ENCODE measurements at regions not wholly inside any gene's neighbourhood (a gene's known extent, or its start where the extent isn't known, plus 50 kb on each side); places are given as distances from the start of the nearest gene placed in this dataset.
"Not testable (repeated sequence)": the region's sequence is repeated elsewhere in the genome, so short reads cannot be mapped to it uniquely, and the experiment has no call there.

GRCh38 chr4:32631831-32632230 is 1911.7 kb downstream of the PCDH7 start:
- DNase-seq (ENCODE audit: low read depth) = no peak

- no peak for DNase-seq (ENCODE audit: low read depth)
Observed at GRCh38 chr4:32633421-32633820, 1913.3 kb downstream of the PCDH7 start.

GRCh38 chr4:32645653-32646052 is 1925.5 kb downstream of the PCDH7 start:
- no peak for DNase-seq (ENCODE audit: low read depth)

- no peak for DNase-seq (ENCODE audit: low read depth)
Observed at GRCh38 chr4:32658019-32658418, 1937.8 kb downstream of the PCDH7 start.

GRCh38 chr4:32661229-32661628 is 1941.1 kb downstream of the PCDH7 start:
- no peak for DNase-seq (ENCODE audit: low read depth)

GRCh38 chr4:32662803-32663202 is 1942.6 kb downstream of the PCDH7 start:
- no peak for DNase-seq (ENCODE audit: low read depth)

GRCh38 chr4:32672359-32672758 is 1952.2 kb downstream of the PCDH7 start:
- DNase-seq (ENCODE audit: low read depth) = no peak

GRCh38 chr4:32680946-32681345 is 1960.8 kb downstream of the PCDH7 start:
- DNase-seq (ENCODE audit: low read depth) = no peak

- no peak for DNase-seq (ENCODE audit: low read depth)
Observed at GRCh38 chr4:32684160-32684559, 1964.0 kb downstream of the PCDH7 start.

GRCh38 chr4:32686123-32686522 is 1966.0 kb downstream of the PCDH7 start:
- no peak for DNase-seq (ENCODE audit: low read depth)

- DNase-seq (ENCODE audit: low read depth) = no peak
Observed at GRCh38 chr4:32689518-32689917, 1969.3 kb downstream of the PCDH7 start.

GRCh38 chr4:32697281-32697814 is 1977.2 kb downstream of the PCDH7 start:
- no peak for DNase-seq (ENCODE audit: low read depth)

GRCh38 chr4:32700838-32701237 is 1980.7 kb downstream of the PCDH7 start:
- no peak for DNase-seq (ENCODE audit: low read depth)

- no peak for DNase-seq (ENCODE audit: low read depth)
Observed at GRCh38 chr4:32706893-32707292, 1986.7 kb downstream of the PCDH7 start.

GRCh38 chr4:32716090-32716620 is 1996.0 kb downstream of the PCDH7 start:
- DNase-seq (ENCODE audit: low read depth) = not testable (repeated sequence)

- DNase-seq (ENCODE audit: low read depth) = no peak
Observed at GRCh38 chr4:32735856-32736590, 2015.9 kb downstream of the PCDH7 start.

GRCh38 chr4:32744211-32744610 is 2024.0 kb downstream of the PCDH7 start:
- no peak for DNase-seq (ENCODE audit: low read depth)

GRCh38 chr4:32745351-32745750 is 2025.2 kb downstream of the PCDH7 start:
- DNase-seq (ENCODE audit: low read depth) = no peak

GRCh38 chr4:32748061-32748460 is 2027.9 kb downstream of the PCDH7 start:
- no peak for DNase-seq (ENCODE audit: low read depth)

- no peak for DNase-seq (ENCODE audit: low read depth)
Observed at GRCh38 chr4:32748498-32748897, 2028.3 kb downstream of the PCDH7 start.

GRCh38 chr4:32752962-32753361 is 2032.8 kb downstream of the PCDH7 start:
- DNase-seq (ENCODE audit: low read depth) = no peak

GRCh38 chr4:32768664-32769389 is 2048.7 kb downstream of the PCDH7 start:
- no peak for DNase-seq (ENCODE audit: low read depth)
